Memory B cell (primary cell): ENCODE measurements at regions not wholly inside any gene's neighbourhood (a gene's known extent, or its start where the extent isn't known, plus 50 kb on each side); places are given as distances from the start of the nearest gene placed in this dataset.

Experiments used
- ATAC-seq: fragments of 150-1000 bp; cut with Tn5 transposase; 2 replicates; pipeline ENCODE4 v1.10.0; 2021; ENCODE audit warnings: low read depth, mild to moderate bottlenecking, moderate library complexity
- DNase-seq, 2 donors: peaks; one replicate each; pipeline ENCODE4 v3.0.0; 2022; ENCODE audit warnings: low spot score in 2 of 2
- H3K27ac Mint-ChIP-seq: one replicate; pipeline ENCODE4 v1.8.0; 2022; ENCODE audit warnings: mild to moderate bottlenecking, moderate library complexity, mixed read lengths
- H3K27me3 Mint-ChIP-seq: one replicate; pipeline ENCODE4 v1.8.0; 2022; ENCODE audit warnings: mixed read lengths
- H3K36me3 Mint-ChIP-seq: one replicate; pipeline ENCODE4 v1.8.0; 2022; ENCODE audit warnings: mild to moderate bottlenecking, mixed read lengths
- H3K4me1 Mint-ChIP-seq: one replicate; pipeline ENCODE4 v1.8.0; 2022; ENCODE audit warnings: mixed read lengths
- H3K4me3 Mint-ChIP-seq: one replicate; pipeline ENCODE4 v1.8.0; 2022; ENCODE audit warnings: mild to moderate bottlenecking, moderate library complexity, mixed read lengths
- H3K9me3 Mint-ChIP-seq: one replicate; pipeline ENCODE4 v1.8.0; 2022; ENCODE audit warnings: mixed read lengths

DNA sequence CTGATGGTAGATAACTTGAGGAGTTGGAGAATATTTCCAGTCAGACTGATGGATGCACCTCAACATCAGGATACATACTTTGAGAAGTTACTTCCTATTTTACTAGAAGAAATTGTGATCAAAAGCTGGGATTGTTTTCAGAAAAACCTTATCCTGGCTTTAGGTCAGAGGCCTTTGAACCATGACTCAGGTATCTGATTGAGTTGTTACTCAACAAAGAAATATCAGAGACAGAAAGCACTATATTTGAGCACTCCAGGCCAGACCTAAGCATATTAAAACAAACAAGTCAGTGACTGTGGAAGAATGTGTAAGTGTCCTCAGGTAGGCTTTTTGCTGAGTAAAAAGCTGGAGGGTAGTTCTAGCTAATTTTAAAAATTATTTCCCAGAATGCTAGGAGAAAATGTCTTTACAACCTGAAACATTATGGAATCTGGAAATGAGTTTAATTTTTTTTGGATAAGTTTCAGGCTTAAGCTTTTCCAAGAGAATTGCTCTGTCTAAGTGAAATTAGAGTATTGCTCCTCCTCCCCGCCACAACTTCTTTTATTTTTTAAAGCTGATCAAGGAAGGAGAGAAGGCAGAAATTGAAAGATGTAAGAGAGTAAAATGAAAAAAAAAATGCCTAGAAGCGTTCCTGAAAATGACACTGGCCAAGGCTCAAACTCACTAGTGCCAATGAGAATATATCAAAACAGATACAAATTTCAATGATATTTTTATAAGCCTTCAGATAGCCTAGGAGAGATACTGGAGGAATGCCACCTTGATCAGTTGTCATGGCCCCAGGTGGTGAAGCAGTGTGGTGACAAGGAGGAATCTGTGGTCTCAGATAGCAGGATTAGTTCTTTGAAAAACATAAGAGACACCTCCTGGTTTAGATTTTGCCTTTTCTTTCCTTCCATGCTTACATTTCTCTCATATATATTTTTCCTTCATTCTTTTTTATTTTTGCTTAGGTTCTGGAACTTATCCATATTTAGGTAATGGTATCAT, 790.3 kb downstream of the TMTC2 start:
- ATAC-seq (no peak), DNase-seq (no peak)
- H3K27ac Mint-ChIP-seq = no peak overlapping the region
- H3K36me3 Mint-ChIP-seq = no peaks in the 10 kb centered on the region
- no peak overlapping the region for H3K4me3 Mint-ChIP-seq
- peaks cover 2% of the 10 kb centered on the region for H3K9me3 Mint-ChIP-seq
- no peaks in the 10 kb centered on the region for H3K27me3 Mint-ChIP-seq
- H3K4me1 Mint-ChIP-seq = no peaks in the 10 kb centered on the region

DNA sequence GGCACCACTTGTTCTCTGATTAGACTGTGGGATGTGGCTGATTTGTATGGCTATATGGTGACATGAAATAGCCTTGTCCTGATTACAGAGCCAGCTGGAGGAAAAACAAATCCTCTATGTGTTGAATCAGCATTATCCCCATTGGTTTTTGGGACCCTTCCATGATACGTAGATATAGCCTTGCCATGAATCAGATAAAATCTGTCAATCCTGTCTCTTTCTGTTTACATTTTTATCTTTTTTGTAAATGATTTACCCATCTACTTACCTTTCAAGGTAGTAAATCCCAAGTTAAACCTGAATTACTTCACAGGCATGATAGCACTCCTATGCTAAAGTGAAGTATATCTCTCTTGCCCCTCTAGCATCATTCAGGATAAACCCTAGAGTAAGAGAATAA, 789.3 kb downstream of the TMTC2 start:
- Mint-ChIP-seq H3K27me3 (no peaks in the 10 kb centered on the region), H3K27ac (no peak overlapping the region), H3K4me1 (no peaks in the 10 kb centered on the region), H3K9me3 (peaks cover 2% of the 10 kb centered on the region), H3K4me3 (no peak overlapping the region), H3K36me3 (no peaks in the 10 kb centered on the region)
- no peak for ATAC-seq
- no peak for DNase-seq

GRCh38 chr12:83474369-83474768, 787.7 kb downstream of the TMTC2 start:
- Mint-ChIP-seq H3K27me3 (no peaks in the 10 kb centered on the region), H3K27ac (no peak overlapping the region), H3K4me1 (no peaks in the 10 kb centered on the region), H3K36me3 (no peaks in the 10 kb centered on the region), H3K9me3 (peaks cover 2% of the 10 kb centered on the region), H3K4me3 (no peak overlapping the region)
- ATAC-seq (no peak), DNase-seq (no peak)

- Mint-ChIP-seq H3K27ac (no peak overlapping the region), H3K9me3 (peaks cover 2% of the 10 kb centered on the region), H3K4me3 (no peak overlapping the region), H3K36me3 (no peaks in the 10 kb centered on the region), H3K27me3 (no peaks in the 10 kb centered on the region), H3K4me1 (no peaks in the 10 kb centered on the region)
- DNase-seq = no peak
- no peak for ATAC-seq
Observed at GRCh38 chr12:83473408-83474095, 786.8 kb downstream of the TMTC2 start.

- DNase-seq (no peak), ATAC-seq (no peak)
- H3K4me3 Mint-ChIP-seq = no peak overlapping the region
- no peaks in the 10 kb centered on the region for H3K36me3 Mint-ChIP-seq
- peaks cover 2% of the 10 kb centered on the region for H3K9me3 Mint-ChIP-seq
- no peak overlapping the region for H3K27ac Mint-ChIP-seq
- H3K27me3 Mint-ChIP-seq = no peaks in the 10 kb centered on the region
- H3K4me1 Mint-ChIP-seq = no peaks in the 10 kb centered on the region
Observed at GRCh38 chr12:83472772-83473171, 786.1 kb downstream of the TMTC2 start.

DNA sequence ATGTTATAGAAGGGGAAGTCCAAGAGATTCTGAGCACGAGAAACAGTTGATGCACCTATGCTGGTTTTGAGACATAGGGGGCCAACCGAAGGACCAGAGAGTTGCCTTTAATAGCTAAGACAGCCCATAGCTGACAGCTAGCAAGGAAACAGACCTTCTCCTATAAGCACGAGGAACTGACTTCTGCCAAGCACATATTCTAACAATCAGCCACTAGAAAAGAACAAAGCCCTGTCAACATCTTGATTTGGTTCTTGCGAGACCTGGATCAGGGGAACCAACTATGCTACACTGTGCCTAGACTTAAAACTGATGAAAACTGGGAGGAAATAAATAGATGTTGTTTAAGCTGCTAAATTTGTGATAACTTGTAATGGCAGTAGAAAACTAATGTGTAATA, 785.6 kb downstream of the TMTC2 start:
- peaks cover 2% of the 10 kb centered on the region for H3K9me3 Mint-ChIP-seq
- no peaks in the 10 kb centered on the region for H3K27me3 Mint-ChIP-seq
- no peak overlapping the region for H3K4me3 Mint-ChIP-seq
- DNase-seq = no peak
- no peak overlapping the region for H3K27ac Mint-ChIP-seq
- no peaks in the 10 kb centered on the region for H3K4me1 Mint-ChIP-seq
- ATAC-seq = no peak
- no peaks in the 10 kb centered on the region for H3K36me3 Mint-ChIP-seq

- ATAC-seq = no peak
- peaks cover 2% of the 10 kb centered on the region for H3K9me3 Mint-ChIP-seq
- no peak overlapping the region for H3K27ac Mint-ChIP-seq
- no peaks in the 10 kb centered on the region for H3K4me1 Mint-ChIP-seq
- no peaks in the 10 kb centered on the region for H3K36me3 Mint-ChIP-seq
- H3K27me3 Mint-ChIP-seq = no peaks in the 10 kb centered on the region
- DNase-seq = no peak
- no peak overlapping the region for H3K4me3 Mint-ChIP-seq
Observed at GRCh38 chr12:83471341-83471740, 784.6 kb downstream of the TMTC2 start.

- Mint-ChIP-seq H3K4me3 (no peak overlapping the region), H3K9me3 (peaks cover 2% of the 10 kb centered on the region), H3K36me3 (no peaks in the 10 kb centered on the region), H3K27ac (no peak overlapping the region), H3K4me1 (no peaks in the 10 kb centered on the region), H3K27me3 (no peaks in the 10 kb centered on the region)
- ATAC-seq = no peak
- DNase-seq = no peak
Observed at GRCh38 chr12:83470749-83471148, 784.0 kb downstream of the TMTC2 start.

GRCh38 chr12:83468988-83469908, 782.5 kb downstream of the TMTC2 start:
- Mint-ChIP-seq H3K4me1 (no peaks in the 10 kb centered on the region), H3K36me3 (no peaks in the 10 kb centered on the region), H3K4me3 (no peak overlapping the region), H3K9me3 (peaks cover 2% of the 10 kb centered on the region), H3K27ac (no peak overlapping the region), H3K27me3 (no peaks in the 10 kb centered on the region)
- ATAC-seq (no peak), DNase-seq (no peak)

GRCh38 chr12:83465632-83466031, 778.9 kb downstream of the TMTC2 start:
- DNase-seq (no peak), ATAC-seq (no peak)
- no peaks in the 10 kb centered on the region for H3K27me3 Mint-ChIP-seq
- peaks cover 4% of the 10 kb centered on the region for H3K9me3 Mint-ChIP-seq
- H3K27ac Mint-ChIP-seq = no peak overlapping the region
- no peak overlapping the region for H3K4me3 Mint-ChIP-seq
- no peaks in the 10 kb centered on the region for H3K36me3 Mint-ChIP-seq
- H3K4me1 Mint-ChIP-seq = no peaks in the 10 kb centered on the region

DNA sequence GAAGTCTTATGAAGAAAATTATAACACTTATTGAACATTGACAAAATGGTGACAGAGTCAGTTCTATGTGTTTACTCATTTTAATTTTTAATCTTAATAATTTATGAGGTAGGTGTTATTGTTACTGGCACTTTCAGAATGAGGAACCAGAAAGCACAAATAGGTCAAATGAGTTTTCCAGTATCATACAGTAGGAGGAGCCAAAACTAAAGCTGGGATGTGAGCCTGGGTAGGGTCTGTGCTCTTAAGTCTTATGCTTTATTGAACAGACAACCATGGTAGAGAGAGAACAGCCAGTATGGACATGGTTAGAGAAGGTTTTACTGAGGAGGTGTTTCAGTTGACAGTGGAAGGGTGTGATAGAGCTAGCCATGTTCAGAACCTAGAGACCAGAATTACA, 775.7 kb downstream of the TMTC2 start:
- no peaks in the 10 kb centered on the region for H3K4me1 Mint-ChIP-seq
- ATAC-seq (no peak), DNase-seq (no peak)
- H3K27me3 Mint-ChIP-seq = no peaks in the 10 kb centered on the region
- no peak overlapping the region for H3K27ac Mint-ChIP-seq
- H3K36me3 Mint-ChIP-seq = no peaks in the 10 kb centered on the region
- H3K9me3 Mint-ChIP-seq = peaks cover 4% of the 10 kb centered on the region
- no peak overlapping the region for H3K4me3 Mint-ChIP-seq

- Mint-ChIP-seq H3K27me3 (no peaks in the 10 kb centered on the region), H3K4me3 (no peak overlapping the region), H3K4me1 (no peaks in the 10 kb centered on the region), H3K9me3 (peaks cover 4% of the 10 kb centered on the region), H3K36me3 (no peaks in the 10 kb centered on the region), H3K27ac (no peak overlapping the region)
- ATAC-seq = no peak
- DNase-seq = no peak
Observed at GRCh38 chr12:83461336-83461935, 774.7 kb downstream of the TMTC2 start.

- H3K27ac Mint-ChIP-seq = no peak overlapping the region
- no peak overlapping the region for H3K4me3 Mint-ChIP-seq
- ATAC-seq (no peak), DNase-seq (no peak)
- H3K9me3 Mint-ChIP-seq = peaks cover 4% of the 10 kb centered on the region
- no peaks in the 10 kb centered on the region for H3K4me1 Mint-ChIP-seq
- no peaks in the 10 kb centered on the region for H3K27me3 Mint-ChIP-seq
- no peaks in the 10 kb centered on the region for H3K36me3 Mint-ChIP-seq
Observed at GRCh38 chr12:83451189-83451588, 764.5 kb downstream of the TMTC2 start.
